Activated B cell treated with CpG ODN at 0.5 μM for 24 hours (primary cell): ENCODE measurements at regions not wholly inside any gene's neighbourhood (a gene's known extent, or its start where the extent isn't known, plus 50 kb on each side); places are given as distances from the start of the nearest gene placed in this dataset.

Experiments used
- ATAC-seq: fragments of 200-7000 bp; cut with Tn5 transposase; one replicate; pipeline ENCODE4 v1.10.0; 2021; ENCODE audit warnings: low read depth, mild to moderate bottlenecking, moderate library complexity
- CTCF ChIA-PET: fragments of 350-600 bp; sonication (Branson Sonifier 250); formaldehyde crosslinking; loops from one replicate; lab custom pipeline; 2021; ENCODE audit warnings: antibody characterized with exemption; lab: Charles Lee
- POLR2A ChIA-PET: fragments of 350-600 bp; sonication (Branson Sonifier 250); formaldehyde crosslinking; loops from one replicate; lab custom pipeline; 2021; ENCODE audit warnings: antibody characterized with exemption; lab: Charles Lee
- DNase-seq: peaks from one replicate; pipeline ENCODE4 v3.0.0; 2022
- H3K27ac Mint-ChIP-seq: one replicate; pipeline ENCODE4 v1.8.0; 2020; ENCODE audit warnings: mixed read lengths
- H3K27me3 Mint-ChIP-seq: one replicate; pipeline ENCODE4 v1.8.0; 2021; ENCODE audit warnings: mixed read lengths
- H3K36me3 Mint-ChIP-seq: one replicate; pipeline ENCODE4 v1.8.0; 2021; ENCODE audit warnings: low read depth, mixed read lengths
- H3K4me1 Mint-ChIP-seq: one replicate; pipeline ENCODE4 v1.8.0; 2021; ENCODE audit warnings: mixed read lengths
- H3K4me3 Mint-ChIP-seq: one replicate; pipeline ENCODE4 v1.8.0; 2020; ENCODE audit warnings: mild to moderate bottlenecking, mixed read lengths
- H3K9me3 Mint-ChIP-seq: one replicate; pipeline ENCODE4 v1.8.0; 2020; ENCODE audit warnings: mixed read lengths
- CTCF ChIP-seq: fragments of 200-600 bp; IDR thresholded peaks from one replicate; pipeline ENCODE4 v1.8.0; 2022; ENCODE audit warnings: antibody characterized with exemption, mild to moderate bottlenecking
- intact Hi-C: fragments of 100-400 bp; cut with micrococcal nuclease; formaldehyde crosslinking; loops from one replicate; pipeline ENCODE4 v1.15.1; 2024

DNA sequence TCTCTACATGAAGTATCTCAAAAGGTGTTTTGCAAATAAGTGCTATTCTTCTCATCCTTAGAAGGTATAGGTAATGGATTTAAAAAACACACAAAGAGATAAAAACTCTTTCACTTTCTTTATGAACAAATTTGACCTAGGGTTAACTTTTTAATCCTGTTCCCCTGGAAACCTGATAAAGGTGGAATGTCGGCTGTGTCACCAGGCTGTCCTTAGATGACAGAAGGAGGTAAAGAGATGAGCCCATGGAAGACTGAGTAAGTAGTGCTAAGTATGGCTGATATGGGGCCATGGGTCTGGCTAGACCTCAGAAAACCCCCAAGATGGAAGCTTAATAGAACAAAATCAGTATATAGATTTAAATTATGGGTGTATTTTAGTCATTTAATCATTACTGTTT, 153.8 kb upstream of the LSM14A start:
- H3K27me3 Mint-ChIP-seq: peaks cover 22% of the 10 kb centered on the region
- H3K27ac Mint-ChIP-seq: no peak overlapping the region
- CTCF ChIA-PET: no interaction called here
- DNase-seq: no peak
- ATAC-seq: no peak
- POLR2A ChIA-PET: no interaction called here
- intact Hi-C loops: no loop called here
- H3K9me3 Mint-ChIP-seq: peaks cover 16% of the 10 kb centered on the region
- no peaks in the 10 kb centered on the region for H3K4me1 Mint-ChIP-seq
- H3K4me3 Mint-ChIP-seq: no peak overlapping the region
- TF ChIP-seq CTCF: no peak
- H3K36me3 Mint-ChIP-seq: peaks cover 2% of the 10 kb centered on the region

GRCh38 chr19:34023381-34023780, 148.9 kb upstream of the LSM14A start:
- ChIA-PET POLR2A (no interaction called here), CTCF (no interaction called here)
- H3K27me3 Mint-ChIP-seq: peaks cover 16% of the 10 kb centered on the region
- ATAC-seq (no peak), DNase-seq (no peak)
- peaks cover 17% of the 10 kb centered on the region for H3K9me3 Mint-ChIP-seq
- TF ChIP-seq CTCF: no peak
- H3K27ac Mint-ChIP-seq: no peak overlapping the region
- H3K4me3 Mint-ChIP-seq: no peak overlapping the region
- H3K36me3 Mint-ChIP-seq: peaks cover 2% of the 10 kb centered on the region
- intact Hi-C loops: no loop called here
- H3K4me1 Mint-ChIP-seq: no peaks in the 10 kb centered on the region

DNA sequence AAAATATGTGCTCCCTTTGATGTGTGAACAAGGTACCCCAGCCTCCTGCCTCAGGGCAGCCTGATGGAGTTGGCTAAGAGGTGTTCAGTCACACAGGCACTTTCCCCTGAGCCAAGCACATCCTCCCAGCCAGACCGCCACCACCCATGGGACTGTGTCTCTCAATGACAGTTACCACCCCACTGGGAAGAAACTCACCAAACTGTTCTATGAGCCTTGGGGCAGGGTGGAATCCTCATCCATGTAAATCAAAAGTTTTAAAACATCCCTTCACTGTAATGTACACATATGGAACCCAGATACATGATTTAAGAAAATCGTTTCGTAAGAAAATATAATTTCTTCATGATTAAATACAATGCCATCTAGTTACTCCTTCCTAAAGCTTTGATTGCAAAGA, 138.4 kb upstream of the LSM14A start:
- H3K4me3 Mint-ChIP-seq: no peak overlapping the region
- DNase-seq (no peak), ATAC-seq (no peak)
- ChIA-PET CTCF (no interaction called here), POLR2A (no interaction called here)
- TF ChIP-seq CTCF: no peak
- no peaks in the 10 kb centered on the region for H3K36me3 Mint-ChIP-seq
- no peaks in the 10 kb centered on the region for H3K9me3 Mint-ChIP-seq
- H3K27ac Mint-ChIP-seq: no peak overlapping the region
- intact Hi-C loops: no loop called here
- no peaks in the 10 kb centered on the region for H3K4me1 Mint-ChIP-seq
- H3K27me3 Mint-ChIP-seq: peaks cover 11% of the 10 kb centered on the region

DNA sequence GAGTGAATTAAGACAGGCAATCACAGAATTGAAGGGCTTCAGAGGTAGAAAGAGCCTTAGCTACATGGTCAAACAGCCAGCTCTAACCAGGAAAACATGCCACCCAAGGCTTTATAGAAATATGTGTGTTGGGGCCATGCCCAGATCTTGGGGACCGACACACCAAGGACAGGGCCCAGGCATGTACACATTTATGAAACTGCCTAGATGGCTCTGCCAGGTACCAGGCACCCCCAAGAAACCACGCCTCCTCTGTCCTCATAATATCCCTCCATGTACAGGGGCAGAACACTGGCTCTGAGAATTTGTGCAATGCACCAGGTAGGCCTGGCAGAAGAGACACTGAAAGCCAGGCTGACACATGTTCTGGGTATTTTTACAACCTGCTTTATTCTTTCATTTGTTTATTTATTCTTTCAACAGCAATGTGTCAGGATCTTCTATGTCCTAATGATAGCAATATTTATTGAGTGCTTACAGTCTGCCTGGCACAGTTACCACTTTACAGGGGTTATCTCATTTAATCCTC, 137.9 kb upstream of the LSM14A start:
- POLR2A ChIA-PET: no interaction called here
- Mint-ChIP-seq H3K27me3 (peaks cover 9% of the 10 kb centered on the region), H3K4me3 (no peak overlapping the region), H3K4me1 (no peaks in the 10 kb centered on the region), H3K9me3 (no peaks in the 10 kb centered on the region), H3K27ac (no peak overlapping the region), H3K36me3 (no peaks in the 10 kb centered on the region)
- intact Hi-C loops: no loop called here
- no peak for DNase-seq
- TF ChIP-seq CTCF: no peak
- CTCF ChIA-PET: no interaction called here
- no peak for ATAC-seq

DNA sequence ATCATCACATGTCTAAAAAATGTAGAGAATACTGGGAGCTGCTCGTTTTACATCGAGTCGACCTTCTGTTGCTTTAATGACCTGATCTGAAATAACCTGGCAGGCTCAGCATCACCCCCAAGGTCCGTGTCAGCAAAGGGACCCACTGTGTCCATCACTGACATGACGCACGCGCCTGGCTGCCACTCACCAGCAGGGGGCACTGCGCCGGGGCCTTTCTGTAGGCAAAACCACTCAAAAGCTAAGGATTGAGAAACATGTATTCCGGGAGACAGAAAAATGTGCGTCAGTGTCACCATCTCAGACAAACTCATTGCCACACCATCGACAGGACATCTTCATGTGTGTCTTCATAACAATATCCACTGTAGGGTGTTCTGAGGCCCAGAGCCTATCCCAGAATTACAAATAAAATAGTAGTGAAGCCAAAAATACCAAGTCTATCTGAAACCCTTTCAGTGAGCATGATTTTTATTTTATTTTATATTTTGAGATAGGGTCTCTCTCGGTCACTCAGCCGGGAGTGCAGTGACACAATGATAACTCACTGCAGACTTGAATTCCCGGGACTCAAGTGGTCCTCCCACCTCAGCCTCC, 130.3 kb upstream of the LSM14A start:
- Mint-ChIP-seq H3K36me3 (no peaks in the 10 kb centered on the region), H3K4me3 (no peak overlapping the region), H3K27ac (no peak overlapping the region), H3K4me1 (no peaks in the 10 kb centered on the region), H3K27me3 (peaks cover 17% of the 10 kb centered on the region), H3K9me3 (peaks cover 7% of the 10 kb centered on the region)
- ATAC-seq (no peak), DNase-seq (peak; percentile 25)
- intact Hi-C loops: loop anchor here (5.0 kb wide), 1 partner anchor 180 kb away; no protein-coding TSS in a partner anchor
- POLR2A ChIA-PET: no interaction called here
- TF ChIP-seq CTCF: no peak
- CTCF ChIA-PET: interaction anchor here (0.6 to 1.2 kb wide), 4 partner anchors 54 to 152 kb away, joined by 3 to 5 read pairs (median 4); no protein-coding TSS in a partner anchor
